Fibroblast of skin of right biceps (primary cell): ENCODE measurements at regions not wholly inside any gene's neighbourhood (a gene's known extent, or its start where the extent isn't known, plus 50 kb on each side); places are given as distances from the start of the nearest gene placed in this dataset.
A peak's percentile ranks its signal among the peaks of the same experiment; 100 is the strongest.

ENCODE experiments used
- DNase-seq: peaks from one replicate; pipeline ENCODE4 v3.0.0-alpha.2; 2013

- DNase-seq: no peak
Observed at GRCh38 chr2:37869304-37869703, 55.8 kb upstream of the RMDN2 start.

- DNase-seq: peak; percentile 53
Observed at GRCh38 chr2:37869771-37870170, 55.3 kb upstream of the RMDN2 start.

GRCh38 chr2:37870829-37871228 lies 54.3 kb upstream of the RMDN2 start:
- peak; percentile 61 for DNase-seq

GRCh38 chr2:37871456-37872191 lies 53.5 kb upstream of the RMDN2 start:
- peak; percentile 92 for DNase-seq

- DNase-seq: no peak
Observed at GRCh38 chr2:37872192-37872750, 52.8 kb upstream of the RMDN2 start.

GRCh38 chr2:37873229-37873628 lies 51.9 kb upstream of the RMDN2 start:
- no peak for DNase-seq

- DNase-seq: no peak
Observed at GRCh38 chr2:37873749-37874330, 51.2 kb upstream of the RMDN2 start.

GRCh38 chr2:37874470-37874869 lies 50.6 kb upstream of the RMDN2 start:
- no peak for DNase-seq
